ENCODE measurements at regions not wholly inside any gene's neighbourhood (a gene's known extent, or its start where the extent isn't known, plus 50 kb on each side); places are given as distances from the start of the nearest gene placed in this dataset.

GRCh38 chr5:33223563-33224284, 217.0 kb upstream of the TARS1 start:
- no peak for DNase-seq

GRCh38 chr5:33224285-33224961, 216.3 kb upstream of the TARS1 start:
- no peak for DNase-seq

GRCh38 chr5:33227247-33227646, 213.5 kb upstream of the TARS1 start:
- no peak for DNase-seq

GRCh38 chr5:33227746-33228145, 213.0 kb upstream of the TARS1 start:
- no peak for DNase-seq

- DNase-seq = no peak
Measured at GRCh38 chr5:33228149-33228548, 212.6 kb upstream of the TARS1 start.

- DNase-seq = no peak
Measured at GRCh38 chr5:33229216-33229615, 211.5 kb upstream of the TARS1 start.

GRCh38 chr5:33230467-33231078, 210.2 kb upstream of the TARS1 start:
- DNase-seq = no peak

- no peak for DNase-seq
Measured at GRCh38 chr5:33231214-33231710, 209.5 kb upstream of the TARS1 start.

GRCh38 chr5:33231935-33232334, 208.8 kb upstream of the TARS1 start:
- no peak for DNase-seq

GRCh38 chr5:33232731-33233505, 207.8 kb upstream of the TARS1 start:
- no peak for DNase-seq

GRCh38 chr5:33235304-33235703, 205.5 kb upstream of the TARS1 start:
- no peak for DNase-seq

- no peak for DNase-seq
Measured at GRCh38 chr5:33235824-33236223, 204.9 kb upstream of the TARS1 start.

- no peak for DNase-seq
Measured at GRCh38 chr5:33237471-33237870, 203.3 kb upstream of the TARS1 start.

- DNase-seq = no peak
Measured at GRCh38 chr5:33238826-33239695, 201.7 kb upstream of the TARS1 start.

- DNase-seq = no peak
Measured at GRCh38 chr5:33240558-33240957, 200.2 kb upstream of the TARS1 start.

GRCh38 chr5:33241802-33242201, 199.0 kb upstream of the TARS1 start:
- DNase-seq = no peak

- DNase-seq = no peak
Measured at GRCh38 chr5:33242277-33242676, 198.5 kb upstream of the TARS1 start.

- DNase-seq = no peak
Measured at GRCh38 chr5:33244441-33245150, 196.2 kb upstream of the TARS1 start.

GRCh38 chr5:33254579-33254978, 186.2 kb upstream of the TARS1 start:
- no peak for DNase-seq

- no peak for DNase-seq
Measured at GRCh38 chr5:33257807-33258429, 182.8 kb upstream of the TARS1 start.

GRCh38 chr5:33258553-33258952, 182.2 kb upstream of the TARS1 start:
- no peak for DNase-seq
